LNCaP clone FGC (cell line): ENCODE measurements at regions not wholly inside any gene's neighbourhood (a gene's known extent, or its start where the extent isn't known, plus 50 kb on each side); places are given as distances from the start of the nearest gene placed in this dataset.

Experiments used
- DNase-seq: peaks from one replicate; pipeline ENCODE4 v3.0.0-alpha.2; 2011; ENCODE audit warnings: low read depth
- H3K4me3 ChIP-seq: 2 replicates; pipeline ENCODE4 v1.5.1; 2011; ENCODE audit warnings: mild to moderate bottlenecking, low read depth, low read length, control low read depth
- TF ChIP-seq, protein P1 (sequence below): IDR thresholded peaks from 2 replicates; pipeline ENCODE4 v1.5.1; 2012; ENCODE audit warnings: mild to moderate bottlenecking; ENCODE audit not compliant: control insufficient read depth, insufficient read depth; ENCODE audit errors: extremely low read depth

DNA sequence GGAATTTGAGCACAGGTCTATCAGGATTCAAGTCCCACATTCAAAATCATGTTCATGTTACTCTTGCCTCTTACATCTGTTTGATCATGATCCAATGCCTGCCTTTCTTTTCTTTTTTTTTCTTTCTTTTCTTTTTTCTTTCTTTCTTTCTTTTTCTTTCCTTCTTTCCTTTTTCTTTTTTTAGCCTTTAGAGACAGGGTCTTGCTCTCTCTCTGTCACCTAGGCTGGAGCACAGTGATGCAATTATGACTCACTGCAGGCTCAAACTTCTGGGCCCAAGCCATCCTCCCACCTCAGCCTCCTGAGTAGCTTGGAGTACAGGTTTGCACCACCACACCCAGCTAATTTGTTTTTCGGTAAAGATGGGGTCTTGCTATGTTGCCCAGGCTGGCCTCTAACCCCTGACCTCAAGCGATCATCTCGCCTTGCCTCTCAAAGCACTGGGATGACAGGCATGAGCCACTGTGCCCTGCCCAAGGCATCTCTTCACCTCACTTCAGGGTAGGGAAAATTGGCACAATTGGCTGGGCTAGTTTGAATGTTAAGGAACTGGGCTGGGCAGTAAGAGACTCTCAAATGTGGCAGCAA lies 359.2 kb downstream of the FBXW7 start:
- TF ChIP-seq, protein P1, sequence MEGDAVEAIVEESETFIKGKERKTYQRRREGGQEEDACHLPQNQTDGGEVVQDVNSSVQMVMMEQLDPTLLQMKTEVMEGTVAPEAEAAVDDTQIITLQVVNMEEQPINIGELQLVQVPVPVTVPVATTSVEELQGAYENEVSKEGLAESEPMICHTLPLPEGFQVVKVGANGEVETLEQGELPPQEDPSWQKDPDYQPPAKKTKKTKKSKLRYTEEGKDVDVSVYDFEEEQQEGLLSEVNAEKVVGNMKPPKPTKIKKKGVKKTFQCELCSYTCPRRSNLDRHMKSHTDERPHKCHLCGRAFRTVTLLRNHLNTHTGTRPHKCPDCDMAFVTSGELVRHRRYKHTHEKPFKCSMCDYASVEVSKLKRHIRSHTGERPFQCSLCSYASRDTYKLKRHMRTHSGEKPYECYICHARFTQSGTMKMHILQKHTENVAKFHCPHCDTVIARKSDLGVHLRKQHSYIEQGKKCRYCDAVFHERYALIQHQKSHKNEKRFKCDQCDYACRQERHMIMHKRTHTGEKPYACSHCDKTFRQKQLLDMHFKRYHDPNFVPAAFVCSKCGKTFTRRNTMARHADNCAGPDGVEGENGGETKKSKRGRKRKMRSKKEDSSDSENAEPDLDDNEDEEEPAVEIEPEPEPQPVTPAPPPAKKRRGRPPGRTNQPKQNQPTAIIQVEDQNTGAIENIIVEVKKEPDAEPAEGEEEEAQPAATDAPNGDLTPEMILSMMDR = no peak
- DNase-seq = no peak

DNA sequence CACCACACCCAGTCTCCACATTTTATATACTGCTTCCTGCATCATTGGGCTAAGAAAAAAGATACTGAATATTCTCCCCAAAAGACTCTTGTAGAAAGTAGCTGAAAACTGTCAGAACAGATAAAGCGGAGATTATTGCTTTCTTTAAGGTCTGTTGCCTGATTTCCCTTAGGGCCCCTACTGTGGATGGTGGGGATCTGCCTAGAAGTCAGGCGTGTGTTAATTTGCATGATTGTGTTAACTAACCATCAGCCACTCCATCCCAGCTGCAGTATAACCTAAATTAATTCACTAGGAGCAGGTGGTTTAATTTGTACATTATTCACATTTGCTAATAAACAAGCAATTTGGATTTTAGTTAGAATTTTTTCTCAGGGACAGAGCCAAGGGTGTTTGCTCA lies 360.3 kb downstream of the FBXW7 start:
- TF ChIP-seq, protein P1 = no peak
- DNase-seq = no peak
- no peak overlapping the region for H3K4me3 ChIP-seq

More for the DNA sequence above, 359.2 kb downstream of the FBXW7 start:
- no peak overlapping the region for H3K4me3 ChIP-seq

DNA sequence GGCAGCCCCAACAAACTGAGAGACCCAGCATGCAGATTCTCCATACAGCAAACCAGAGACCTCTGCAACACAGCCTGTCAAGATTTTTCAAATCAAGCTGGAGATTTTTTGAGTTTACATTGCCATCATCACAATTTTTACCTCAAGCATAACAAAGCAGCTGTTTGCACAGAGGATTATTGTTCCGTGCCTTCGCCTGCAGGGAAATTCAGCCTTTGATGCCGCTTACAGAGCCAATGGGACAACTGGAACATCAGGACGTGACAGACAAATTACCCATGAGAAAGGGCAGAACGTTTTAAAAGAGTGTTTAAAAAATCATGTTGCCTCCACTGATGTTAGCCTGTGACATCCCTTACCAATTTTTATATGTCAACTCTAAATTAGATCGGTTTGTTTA lies 363.7 kb downstream of the FBXW7 start:
- no peak overlapping the region for H3K4me3 ChIP-seq
- no peak for DNase-seq
- TF ChIP-seq, protein P1 = no peak

DNA sequence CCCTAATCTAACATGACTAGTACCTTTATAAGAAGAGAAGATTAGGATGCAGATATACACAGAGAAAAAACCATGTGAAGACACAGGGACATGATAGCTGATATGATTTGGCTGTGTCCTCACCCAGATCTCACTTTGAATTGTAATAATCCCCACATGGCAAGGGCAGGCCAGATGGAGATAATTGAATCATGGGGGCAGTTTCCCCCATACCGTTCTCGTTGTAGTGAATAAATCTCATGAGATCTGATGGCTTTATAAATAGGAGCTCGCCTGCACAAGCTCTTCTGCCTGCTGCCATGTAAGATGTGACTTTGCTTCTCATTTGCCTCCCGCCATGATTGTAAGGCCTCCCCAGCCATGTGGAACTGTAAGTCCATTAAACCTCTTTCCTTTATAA lies 364.3 kb downstream of the FBXW7 start:
- DNase-seq = no peak
- TF ChIP-seq, protein P1 = no peak
- H3K4me3 ChIP-seq = no peak overlapping the region

DNA sequence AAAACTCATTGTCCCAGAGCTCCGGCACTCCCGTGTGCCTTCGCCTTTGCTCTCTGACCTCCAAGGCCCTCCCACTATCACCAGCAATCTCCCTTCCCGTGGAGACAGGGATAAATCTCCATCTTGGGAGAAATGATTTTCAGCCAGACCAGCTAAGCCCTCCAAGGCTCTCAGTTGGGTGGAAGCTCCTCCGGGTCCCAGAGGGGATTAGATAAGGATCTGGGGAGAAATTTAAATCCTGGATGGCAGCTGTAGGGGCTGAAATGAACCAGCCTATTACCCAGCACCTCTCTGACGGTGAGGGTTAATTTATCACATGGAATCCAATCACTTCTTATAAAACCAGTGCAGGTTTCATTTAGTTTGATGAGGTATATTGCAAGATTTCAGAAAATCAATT lies 366.2 kb downstream of the FBXW7 start:
- no peak overlapping the region for H3K4me3 ChIP-seq
- DNase-seq = no peak
- TF ChIP-seq, protein P1 = no peak

DNA sequence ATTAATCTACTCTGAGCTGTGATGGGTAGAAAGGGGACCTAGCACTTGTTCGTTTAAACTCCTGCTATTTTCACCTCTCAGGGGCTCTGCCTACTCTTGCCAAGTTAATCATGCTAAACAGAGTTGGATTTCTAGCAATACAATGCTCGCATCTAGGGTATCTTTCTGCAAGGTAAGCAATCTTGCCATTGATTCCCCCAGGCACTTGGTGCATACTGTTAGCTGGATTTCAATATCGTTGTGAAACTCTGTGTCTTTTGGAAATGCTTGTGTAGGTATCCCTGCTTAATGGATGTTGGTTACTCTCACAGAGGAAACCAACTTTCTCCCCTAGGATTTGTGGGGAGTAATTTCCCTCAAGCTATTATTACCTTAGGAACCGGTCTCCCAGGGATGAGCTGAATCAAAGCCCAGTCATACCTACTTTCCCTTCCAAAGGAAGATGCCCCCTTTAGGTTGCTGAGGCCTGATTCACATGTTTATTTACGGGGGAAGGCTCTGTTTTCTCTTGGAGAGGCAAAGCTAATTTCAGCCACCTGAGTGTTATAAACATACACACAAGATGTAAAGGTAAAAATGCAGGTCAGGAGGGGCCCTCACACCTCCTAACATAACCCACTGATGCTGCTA lies 366.8 kb downstream of the FBXW7 start:
- TF ChIP-seq, protein P1 = no peak
- DNase-seq = no peak
- no peak overlapping the region for H3K4me3 ChIP-seq

DNA sequence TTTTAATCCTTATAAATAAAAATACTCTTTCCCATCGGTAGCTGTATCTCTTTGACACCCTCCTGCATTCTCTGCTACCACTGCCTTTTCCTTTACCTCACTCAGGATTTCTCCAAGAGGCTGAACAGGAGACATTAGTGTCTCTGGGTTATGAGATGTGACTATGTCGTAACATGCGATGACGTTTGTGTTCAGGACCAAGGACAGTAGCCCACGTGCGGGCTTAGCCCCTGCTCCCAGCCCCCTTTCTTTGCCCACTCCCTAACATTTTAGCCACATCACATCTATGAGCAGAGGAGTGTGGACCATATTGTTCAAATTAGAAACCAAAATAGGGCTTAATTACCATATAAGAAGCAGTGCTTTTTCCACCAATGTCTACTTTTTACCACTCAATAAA lies 369.3 kb downstream of the FBXW7 start:
- TF ChIP-seq, protein P1 = no peak
- no peak overlapping the region for H3K4me3 ChIP-seq
- DNase-seq = no peak
